ENCODE measurements at regions not wholly inside any gene's neighbourhood (a gene's known extent, or its start where the extent isn't known, plus 50 kb on each side); places are given as distances from the start of the nearest gene placed in this dataset.
A peak's percentile ranks its signal among the peaks of the same experiment; 100 is the strongest.
"Not testable (repeated sequence)": the region's sequence is repeated elsewhere in the genome, so short reads cannot be mapped to it uniquely, and the experiment has no call there.

GRCh38 chr16:46426336-46426735 lies 194.8 kb downstream of the SHCBP1 start:
- no peaks in the 10 kb centered on the region for H3K4me1 Mint-ChIP-seq
- ChIA-PET CTCF (ENCODE audit: partially characterized antibody) (no interaction called here), POLR2A (ENCODE audit: partially characterized antibody) (no interaction called here)
- intact Hi-C loops (cut with micrococcal nuclease) = no loop called here
- Histone ChIP-seq H3K9me3 (ENCODE audit: control insufficient read depth in 1 of 2, low read length in 2 of 2) (no peaks in the 10 kb centered on the region), H3K36me3 (ENCODE audit: insufficient read depth, low read length) (no peaks in the 10 kb centered on the region), H3K27ac (ENCODE audit: low read depth, low read length) (no peak overlapping the region), H3K27me3 (ENCODE audit: insufficient read depth, low read length) (no peaks in the 10 kb centered on the region), H3K4me1 (ENCODE audit: insufficient read depth, low read length) (no peaks in the 10 kb centered on the region), H3K4me3 (ENCODE audit: low read length in 2 of 2) (no peak overlapping the region)
- peaks cover 3% of the 10 kb centered on the region in 2 donors for H3K27me3 Mint-ChIP-seq
- H3K27ac Mint-ChIP-seq = no peak overlapping the region
- peaks cover 0 to 3% of the 10 kb centered on the region in 2 donors for H3K36me3 Mint-ChIP-seq
- H3K4me3 Mint-ChIP-seq = no peak overlapping the region
- DNase-seq = no peak
- H3K9me3 Mint-ChIP-seq = peaks cover 0 to 44% (median 30%) of the 10 kb centered on the region in 8 donors

GRCh38 chr16:46404028-46404427 lies 217.2 kb downstream of the SHCBP1 start:
- H3K27ac Mint-ChIP-seq = no peak overlapping the region
- DNase-seq = no peak
- no peak overlapping the region for H3K27ac ChIP-seq (ENCODE audit: low read depth, low read length)
- H3K9me3 ChIP-seq (ENCODE audit: control insufficient read depth in 1 of 2, low read length in 2 of 2) = peaks cover 0 to under 1% of the 10 kb centered on the region in 2 donors
- no peaks in the 10 kb centered on the region for H3K4me1 Mint-ChIP-seq
- H3K27me3 ChIP-seq (ENCODE audit: insufficient read depth, low read length) = no peaks in the 10 kb centered on the region
- H3K4me1 ChIP-seq (ENCODE audit: insufficient read depth, low read length) = no peaks in the 10 kb centered on the region
- no peaks in the 10 kb centered on the region for H3K27me3 Mint-ChIP-seq
- no peaks in the 10 kb centered on the region for H3K36me3 ChIP-seq (ENCODE audit: insufficient read depth, low read length)
- peaks cover 2 to 12% of the 10 kb centered on the region in 2 donors for H3K36me3 Mint-ChIP-seq
- POLR2A ChIA-PET (ENCODE audit: partially characterized antibody) = no interaction called here
- H3K4me3 ChIP-seq (ENCODE audit: low read length in 2 of 2) = no peak overlapping the region
- intact Hi-C loops (cut with micrococcal nuclease) = no loop called here
- H3K9me3 Mint-ChIP-seq = peaks cover 0 to 37% (median 23%) of the 10 kb centered on the region in 8 donors
- CTCF ChIA-PET (ENCODE audit: partially characterized antibody) = no interaction called here
- H3K4me3 Mint-ChIP-seq = no peak overlapping the region

- H3K36me3 Mint-ChIP-seq; H3K36me3 ChIP-seq (ENCODE audit: insufficient read depth, low read length); H3K4me3 Mint-ChIP-seq; H3K27me3 ChIP-seq (ENCODE audit: insufficient read depth, low read length); intact Hi-C loops (cut with micrococcal nuclease); H3K9me3 ChIP-seq (ENCODE audit: control insufficient read depth in 1 of 2, low read length in 2 of 2); H3K27ac ChIP-seq (ENCODE audit: low read depth, low read length); H3K4me1 Mint-ChIP-seq; H3K27ac Mint-ChIP-seq; H3K4me3 ChIP-seq (ENCODE audit: low read length in 2 of 2); H3K27me3 Mint-ChIP-seq; POLR2A ChIA-PET (ENCODE audit: partially characterized antibody); CTCF ChIA-PET (ENCODE audit: partially characterized antibody); H3K4me1 ChIP-seq (ENCODE audit: insufficient read depth, low read length): not testable (repeated sequence)
- DNase-seq = peak in 3 of 5 donors; percentile 32 to 51 (median 46)
- peaks cover 0 to 10% (median 7%) of the 10 kb centered on the region in 8 donors for H3K9me3 Mint-ChIP-seq
Observed at GRCh38 chr16:46398559-46398958, 222.6 kb downstream of the SHCBP1 start.

GRCh38 chr16:46396883-46397270 lies 224.3 kb downstream of the SHCBP1 start:
- H3K27me3 ChIP-seq (ENCODE audit: insufficient read depth, low read length); H3K4me3 ChIP-seq (ENCODE audit: low read length in 2 of 2); H3K27me3 Mint-ChIP-seq; H3K36me3 ChIP-seq (ENCODE audit: insufficient read depth, low read length); H3K27ac Mint-ChIP-seq; H3K4me1 Mint-ChIP-seq; H3K4me1 ChIP-seq (ENCODE audit: insufficient read depth, low read length); H3K36me3 Mint-ChIP-seq; intact Hi-C loops (cut with micrococcal nuclease); DNase-seq; POLR2A ChIA-PET (ENCODE audit: partially characterized antibody); H3K9me3 ChIP-seq (ENCODE audit: control insufficient read depth in 1 of 2, low read length in 2 of 2); CTCF ChIA-PET (ENCODE audit: partially characterized antibody); H3K4me3 Mint-ChIP-seq; H3K27ac ChIP-seq (ENCODE audit: low read depth, low read length): not testable (repeated sequence)
- peaks cover 2 to 17% (median 12%) of the 10 kb centered on the region in 8 donors for H3K9me3 Mint-ChIP-seq

- H3K9me3 Mint-ChIP-seq = peaks cover 2 to 18% (median 15%) of the 10 kb centered on the region in 8 donors
- H3K4me1 Mint-ChIP-seq; H3K27me3 ChIP-seq (ENCODE audit: insufficient read depth, low read length); H3K4me3 Mint-ChIP-seq; POLR2A ChIA-PET (ENCODE audit: partially characterized antibody); intact Hi-C loops (cut with micrococcal nuclease); H3K9me3 ChIP-seq (ENCODE audit: control insufficient read depth in 1 of 2, low read length in 2 of 2); H3K27ac Mint-ChIP-seq; H3K36me3 ChIP-seq (ENCODE audit: insufficient read depth, low read length); H3K27me3 Mint-ChIP-seq; H3K36me3 Mint-ChIP-seq; CTCF ChIA-PET (ENCODE audit: partially characterized antibody); H3K4me3 ChIP-seq (ENCODE audit: low read length in 2 of 2); H3K4me1 ChIP-seq (ENCODE audit: insufficient read depth, low read length); H3K27ac ChIP-seq (ENCODE audit: low read depth, low read length): not testable (repeated sequence)
- DNase-seq = peak in 1 of 5 donors; percentile 22
Observed at GRCh38 chr16:46396131-46396882, 224.9 kb downstream of the SHCBP1 start.

GRCh38 chr16:46395391-46395921 lies 225.7 kb downstream of the SHCBP1 start:
- H3K27me3 ChIP-seq (ENCODE audit: insufficient read depth, low read length); H3K9me3 ChIP-seq (ENCODE audit: control insufficient read depth in 1 of 2, low read length in 2 of 2); CTCF ChIA-PET (ENCODE audit: partially characterized antibody); H3K4me3 Mint-ChIP-seq; H3K36me3 ChIP-seq (ENCODE audit: insufficient read depth, low read length); H3K27me3 Mint-ChIP-seq; H3K27ac Mint-ChIP-seq; intact Hi-C loops (cut with micrococcal nuclease); POLR2A ChIA-PET (ENCODE audit: partially characterized antibody); H3K27ac ChIP-seq (ENCODE audit: low read depth, low read length); H3K4me1 ChIP-seq (ENCODE audit: insufficient read depth, low read length); H3K36me3 Mint-ChIP-seq; H3K4me3 ChIP-seq (ENCODE audit: low read length in 2 of 2); H3K4me1 Mint-ChIP-seq: not testable (repeated sequence)
- DNase-seq = peak in 1 of 5 donors; percentile 19
- peaks cover 4 to 22% (median 18%) of the 10 kb centered on the region in 8 donors for H3K9me3 Mint-ChIP-seq

DNA sequence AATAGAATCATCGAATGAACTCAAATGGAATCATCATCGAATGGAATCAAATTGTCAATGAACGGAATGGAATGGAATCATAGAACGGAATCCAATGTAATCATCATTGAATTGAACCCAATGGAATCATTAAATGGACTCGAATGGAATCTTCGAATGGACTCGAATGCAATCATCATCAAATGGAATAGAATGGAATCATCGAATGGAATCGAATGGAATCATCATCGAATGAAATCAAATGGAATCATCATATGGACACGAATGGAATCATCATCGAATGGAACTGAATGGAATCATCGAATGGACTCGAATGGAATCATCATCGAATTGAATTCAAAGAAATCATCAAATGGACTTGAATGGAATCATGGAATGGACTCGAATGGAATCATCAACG lies 226.2 kb downstream of the SHCBP1 start:
- H3K27me3 ChIP-seq (ENCODE audit: insufficient read depth, low read length); POLR2A ChIA-PET (ENCODE audit: partially characterized antibody); H3K4me3 Mint-ChIP-seq; H3K9me3 ChIP-seq (ENCODE audit: control insufficient read depth in 1 of 2, low read length in 2 of 2); DNase-seq; H3K4me1 ChIP-seq (ENCODE audit: insufficient read depth, low read length); H3K4me1 Mint-ChIP-seq; H3K27me3 Mint-ChIP-seq; intact Hi-C loops (cut with micrococcal nuclease); CTCF ChIA-PET (ENCODE audit: partially characterized antibody); H3K4me3 ChIP-seq (ENCODE audit: low read length in 2 of 2); H3K36me3 Mint-ChIP-seq; H3K27ac Mint-ChIP-seq; H3K36me3 ChIP-seq (ENCODE audit: insufficient read depth, low read length); H3K27ac ChIP-seq (ENCODE audit: low read depth, low read length): not testable (repeated sequence)
- peaks cover 4 to 22% (median 18%) of the 10 kb centered on the region in 8 donors for H3K9me3 Mint-ChIP-seq

Data from CD4-positive, alpha-beta memory T cell (primary cell).